PC-3 (cell line): ENCODE measurements at regions not wholly inside any gene's neighbourhood (a gene's known extent, or its start where the extent isn't known, plus 50 kb on each side); places are given as distances from the start of the nearest gene placed in this dataset.

Experiments used
- ATAC-seq: fragments of 200-7000 bp; cut with Tn5 transposase; 2 replicates; pipeline ENCODE4 v1.9.1; 2020; ENCODE audit warnings: mild to moderate bottlenecking, moderate library complexity
- BruUV-seq: library from RNA; stranded (reverse); fragments of 400-500 nt; replicated peaks from 2 replicates; lab custom pipeline; 2021; lab: Mats Ljungman, UMichigan
- CTCF ChIA-PET: fragments of 300-600 bp; sonication (Branson Sonifier 250); formaldehyde crosslinking; loops from one replicate; lab custom pipeline; 2022; ENCODE audit warnings: antibody characterized with exemption; lab: Charles Lee
- POLR2A ChIA-PET: fragments of 300-600 bp; sonication (Branson Sonifier 250); formaldehyde crosslinking; loops from one replicate; lab custom pipeline; 2022; ENCODE audit warnings: antibody characterized with exemption; ENCODE audit not compliant: unreplicated experiment; lab: Charles Lee
- DNase-seq: peaks from one replicate; pipeline ENCODE4 v3.0.0-alpha.2; 2015
- H2AFZ ChIP-seq: fragments of 300-600 bp; sonication (generic); 2 replicates; pipeline ENCODE4 v1.6.0; 2016; ENCODE audit warnings: antibody characterized with exemption, low read length
- H3F3A ChIP-seq: fragments of 300-600 bp; sonication (generic); one replicate; pipeline ENCODE4 v1.6.0; 2017; ENCODE audit warnings: antibody characterized with exemption, low read length, control low read depth, mild to moderate bottlenecking; ENCODE audit not compliant: unreplicated experiment
- H3K27ac ChIP-seq: fragments of 300-600 bp; sonication (generic); 2 replicates; pipeline ENCODE4 v1.5.1; 2016; ENCODE audit warnings: mild to moderate bottlenecking, low read length
- H3K27me3 ChIP-seq: fragments of 300-600 bp; sonication (generic); 2 replicates; pipeline ENCODE4 v1.6.1; 2016; ENCODE audit warnings: low read length, mixed read lengths
- H3K36me3 ChIP-seq: fragments of 300-600 bp; sonication (generic); 2 replicates; pipeline ENCODE4 v1.6.1; 2016; ENCODE audit warnings: low read depth, mixed run types, low read length, mixed read lengths
- H3K4me1 ChIP-seq: fragments of 300-600 bp; sonication (generic); 2 replicates; pipeline ENCODE4 v1.5.1; 2016; ENCODE audit warnings: low read length; ENCODE audit not compliant: insufficient read depth
- H3K4me2 ChIP-seq: fragments of 300-600 bp; sonication (generic); 2 replicates; pipeline ENCODE4 v1.6.0; 2016; ENCODE audit warnings: low read length
- H3K4me3 ChIP-seq: fragments of 300-600 bp; sonication (generic); 2 replicates; pipeline ENCODE4 v1.5.1; 2016; ENCODE audit warnings: mild to moderate bottlenecking, low read length, mixed read lengths
- H3K79me2 ChIP-seq: fragments of 300-600 bp; sonication (generic); 2 replicates; pipeline ENCODE4 v1.6.1; 2017; ENCODE audit warnings: low read length, mixed read lengths
- H3K9ac ChIP-seq: fragments of 300-600 bp; sonication (generic); 2 replicates; pipeline ENCODE4 v1.6.0; 2016; ENCODE audit warnings: mild to moderate bottlenecking, low read length
- H3K9me2 ChIP-seq: fragments of 300-600 bp; sonication (generic); replicated peaks from 2 replicates; pipeline ENCODE4 v1.6.1; 2016; ENCODE audit warnings: mixed run types, low read length, mixed read lengths
- H3K9me3 ChIP-seq: fragments of 300-600 bp; sonication (generic); 2 replicates; pipeline ENCODE4 v1.6.1; 2016; ENCODE audit warnings: low read length, mixed read lengths
- H4K20me1 ChIP-seq: fragments of 300-600 bp; sonication (generic); 2 replicates; pipeline ENCODE4 v1.6.1; 2016; ENCODE audit warnings: low read length, mixed read lengths
- CTCF ChIP-seq: fragments of 300-600 bp; sonication (generic); conservative IDR thresholded peaks from 2 replicates; pipeline ENCODE4 v1.5.1; 2017; ENCODE audit warnings: antibody characterized with exemption, low read depth, mild to moderate bottlenecking, low read length
- EZH2 ChIP-seq: fragments of 300-600 bp; sonication (generic); IDR thresholded peaks from one replicate; pipeline ENCODE4 v1.6.1; 2017; ENCODE audit warnings: antibody characterized with exemption, mild to moderate bottlenecking, low read length; ENCODE audit not compliant: unreplicated experiment
- EZH2phosphoT487 ChIP-seq: fragments of 300-600 bp; sonication (generic); IDR thresholded peaks from 2 replicates; pipeline ENCODE4 v1.6.1; 2018; ENCODE audit warnings: mild to moderate bottlenecking, antibody characterized with exemption, low read length, borderline replicate concordance
- intact Hi-C: fragments of 100-400 bp; cut with micrococcal nuclease; formaldehyde crosslinking; loops from 2 replicates; pipeline ENCODE4 v1.9.0; 2023

GRCh38 chr6:151679941-151680340 is 127.5 kb upstream of the ESR1 start:
- Histone ChIP-seq H3F3A (no peaks in the 10 kb centered on the region), H3K9ac (no peak overlapping the region), H3K9me2 (no peaks in the 10 kb centered on the region), H3K27ac (no peak overlapping the region), H3K4me2 (no peak overlapping the region), H3K27me3 (no peaks in the 10 kb centered on the region), H2AFZ (no peak overlapping the region), H4K20me1 (no peaks in the 10 kb centered on the region), H3K36me3 (no peaks in the 10 kb centered on the region), H3K9me3 (no peaks in the 10 kb centered on the region), H3K4me1 (peaks cover 7% of the 10 kb centered on the region; the same call in 1 of the 2 replicates), H3K79me2 (no peaks in the 10 kb centered on the region), H3K4me3 (no peak overlapping the region)
- ChIA-PET POLR2A (no interaction called here), CTCF (no interaction called here)
- TF ChIP-seq CTCF: no peak
- TF ChIP-seq EZH2phosphoT487: no peak
- no peak for TF ChIP-seq EZH2
- BruUV-seq: no TSS peak
- DNase-seq (no peak), ATAC-seq (no peak)
- intact Hi-C loops: loop anchor here (5.0 kb wide), 3 partner anchors 82 to 677 kb away; no protein-coding TSS in a partner anchor

GRCh38 chr6:151680846-151681432 is 126.5 kb upstream of the ESR1 start:
- ATAC-seq: no peak
- H3K79me2 ChIP-seq: no peaks in the 10 kb centered on the region
- no peak overlapping the region for H3K4me3 ChIP-seq
- H3K9me2 ChIP-seq: no peaks in the 10 kb centered on the region
- no peak overlapping the region for H3K27ac ChIP-seq
- POLR2A ChIA-PET: interaction anchor here (0.6 kb wide), 1 partner anchor 676 kb away, joined by 3 read pairs; no protein-coding TSS in a partner anchor
- H3K4me2 ChIP-seq: no peak overlapping the region
- no peaks in the 10 kb centered on the region for H3F3A ChIP-seq
- H3K4me1 ChIP-seq: no peaks in the 10 kb centered on the region
- CTCF ChIA-PET: no interaction called here
- no peak overlapping the region for H3K9ac ChIP-seq
- BruUV-seq: no TSS peak
- TF ChIP-seq EZH2 (no peak), CTCF (no peak), EZH2phosphoT487 (no peak)
- no peak for DNase-seq
- intact Hi-C loops: no loop called here
- no peaks in the 10 kb centered on the region for H3K27me3 ChIP-seq
- H4K20me1 ChIP-seq: no peaks in the 10 kb centered on the region
- H3K9me3 ChIP-seq: no peaks in the 10 kb centered on the region
- no peaks in the 10 kb centered on the region for H3K36me3 ChIP-seq
- no peak overlapping the region for H2AFZ ChIP-seq

- no TSS peak for BruUV-seq
- H3F3A ChIP-seq: no peaks in the 10 kb centered on the region
- no peak overlapping the region for H3K27ac ChIP-seq
- H3K79me2 ChIP-seq: no peaks in the 10 kb centered on the region
- no peaks in the 10 kb centered on the region for H3K36me3 ChIP-seq
- ChIA-PET POLR2A (interaction anchor here (0.6 kb wide), 1 partner anchor 675 kb away, joined by 3 read pairs; no protein-coding TSS in a partner anchor), CTCF (no interaction called here)
- H3K9ac ChIP-seq: no peak overlapping the region
- H3K4me3 ChIP-seq: no peak overlapping the region
- no peaks in the 10 kb centered on the region for H3K9me2 ChIP-seq
- no peak overlapping the region for H3K4me2 ChIP-seq
- H2AFZ ChIP-seq: no peak overlapping the region
- no peaks in the 10 kb centered on the region for H3K27me3 ChIP-seq
- ATAC-seq (no peak), DNase-seq (no peak)
- no peaks in the 10 kb centered on the region for H3K9me3 ChIP-seq
- TF ChIP-seq EZH2phosphoT487: no peak
- TF ChIP-seq EZH2: no peak
- no peak for TF ChIP-seq CTCF
- H4K20me1 ChIP-seq: no peaks in the 10 kb centered on the region
- intact Hi-C loops: no loop called here
- no peaks in the 10 kb centered on the region for H3K4me1 ChIP-seq
Observed at GRCh38 chr6:151681433-151682059, 125.9 kb upstream of the ESR1 start.
